Thyroid gland (tissue), 4 donors: ENCODE measurements at regions not wholly inside any gene's neighbourhood (a gene's known extent, or its start where the extent isn't known, plus 50 kb on each side); places are given as distances from the start of the nearest gene placed in this dataset.

ENCODE experiments used
- POLR2A ChIP-seq, 2 donors: fragments of 450-650 bp; IDR thresholded peaks; one replicate each; pipeline ENCODE4 v1.6.1; 2017; ENCODE audit warnings: antibody characterized with exemption in 2 of 2, mild to moderate bottlenecking in 2 of 2, moderate library complexity in 1 of 2
- TF ChIP-seq, protein P1 (sequence below), 6 experiments: fragments of 200-600 bp in 3 of 6; fragments of 450-650 bp in 3 of 6; sonication (generic) in 3 of 6; IDR thresholded peaks; one replicate each; pipeline ENCODE4 v1.5.1; 2016 to 2019; ENCODE audit warnings: antibody characterized with exemption in 6 of 6, mild to moderate bottlenecking in 2 of 6, inconsistent platforms in 1 of 6, moderate library complexity in 1 of 6

DNA sequence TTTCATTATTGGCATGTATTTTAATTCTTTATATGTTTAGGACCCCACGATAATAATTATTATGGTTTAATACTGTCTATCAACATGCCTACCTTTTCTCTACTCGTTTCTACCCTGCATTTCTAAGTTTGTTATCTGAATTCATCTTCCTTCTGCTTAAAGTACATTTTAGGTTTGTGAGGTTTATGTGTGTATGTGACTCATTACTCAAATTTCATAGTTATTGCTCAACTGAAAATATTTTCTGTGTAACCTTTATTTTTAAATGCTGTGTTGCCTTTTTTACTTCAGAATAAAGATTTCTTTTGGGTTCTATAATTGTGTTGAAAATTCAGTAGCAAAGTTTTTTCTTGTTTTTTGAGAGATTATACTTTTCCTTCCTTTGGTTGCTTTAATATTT, 933.9 kb upstream of the LRRTM1 start:
- TF ChIP-seq, protein P1, sequence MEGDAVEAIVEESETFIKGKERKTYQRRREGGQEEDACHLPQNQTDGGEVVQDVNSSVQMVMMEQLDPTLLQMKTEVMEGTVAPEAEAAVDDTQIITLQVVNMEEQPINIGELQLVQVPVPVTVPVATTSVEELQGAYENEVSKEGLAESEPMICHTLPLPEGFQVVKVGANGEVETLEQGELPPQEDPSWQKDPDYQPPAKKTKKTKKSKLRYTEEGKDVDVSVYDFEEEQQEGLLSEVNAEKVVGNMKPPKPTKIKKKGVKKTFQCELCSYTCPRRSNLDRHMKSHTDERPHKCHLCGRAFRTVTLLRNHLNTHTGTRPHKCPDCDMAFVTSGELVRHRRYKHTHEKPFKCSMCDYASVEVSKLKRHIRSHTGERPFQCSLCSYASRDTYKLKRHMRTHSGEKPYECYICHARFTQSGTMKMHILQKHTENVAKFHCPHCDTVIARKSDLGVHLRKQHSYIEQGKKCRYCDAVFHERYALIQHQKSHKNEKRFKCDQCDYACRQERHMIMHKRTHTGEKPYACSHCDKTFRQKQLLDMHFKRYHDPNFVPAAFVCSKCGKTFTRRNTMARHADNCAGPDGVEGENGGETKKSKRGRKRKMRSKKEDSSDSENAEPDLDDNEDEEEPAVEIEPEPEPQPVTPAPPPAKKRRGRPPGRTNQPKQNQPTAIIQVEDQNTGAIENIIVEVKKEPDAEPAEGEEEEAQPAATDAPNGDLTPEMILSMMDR (IDR thresholded peaks at IDR 0.05) = no peak
- no peak for TF ChIP-seq POLR2A (IDR thresholded peaks at IDR 0.05)
